ENCODE measurements at regions not wholly inside any gene's neighbourhood (a gene's known extent, or its start where the extent isn't known, plus 50 kb on each side); places are given as distances from the start of the nearest gene placed in this dataset.

DNA sequence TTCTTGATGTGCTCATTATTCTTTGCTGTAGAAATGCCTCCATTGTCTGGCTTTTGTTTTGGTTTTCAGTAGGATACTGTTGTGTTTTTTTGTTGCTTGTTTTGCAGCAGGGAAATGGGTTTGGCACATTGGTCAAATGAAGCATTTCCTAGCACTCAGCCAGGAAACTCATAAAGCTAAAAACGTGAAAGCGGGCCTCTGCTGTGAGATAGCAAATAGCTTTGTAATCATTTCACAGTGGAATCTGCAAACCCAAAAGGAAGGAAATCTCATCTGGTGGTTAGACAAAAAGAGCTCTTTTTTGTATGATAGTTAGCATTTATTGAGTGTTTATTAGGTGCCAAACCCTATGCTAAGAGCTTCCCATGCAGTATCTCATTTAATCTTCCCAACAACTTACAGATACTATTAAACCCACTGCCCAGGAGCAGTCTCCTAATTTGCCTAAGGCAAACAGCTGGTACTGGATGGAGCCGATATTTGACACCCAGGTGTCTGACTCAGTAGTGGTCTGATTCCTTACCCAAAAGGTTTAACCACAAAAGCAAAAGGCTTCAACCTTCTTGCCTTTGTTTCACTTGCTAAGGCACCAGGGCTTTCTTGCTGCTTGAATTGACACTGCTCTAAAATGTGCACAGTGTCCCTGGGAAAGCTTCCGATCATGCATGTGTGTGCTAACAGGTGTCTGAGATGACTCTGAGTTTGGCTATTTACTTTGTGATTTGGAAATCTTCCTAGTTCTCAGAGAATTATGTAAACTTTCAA, 527.9 kb upstream of the MDFIC2 start:
- DNase-seq (ENCODE audit: low read depth, low spot score) = peak; percentile 25

DNA sequence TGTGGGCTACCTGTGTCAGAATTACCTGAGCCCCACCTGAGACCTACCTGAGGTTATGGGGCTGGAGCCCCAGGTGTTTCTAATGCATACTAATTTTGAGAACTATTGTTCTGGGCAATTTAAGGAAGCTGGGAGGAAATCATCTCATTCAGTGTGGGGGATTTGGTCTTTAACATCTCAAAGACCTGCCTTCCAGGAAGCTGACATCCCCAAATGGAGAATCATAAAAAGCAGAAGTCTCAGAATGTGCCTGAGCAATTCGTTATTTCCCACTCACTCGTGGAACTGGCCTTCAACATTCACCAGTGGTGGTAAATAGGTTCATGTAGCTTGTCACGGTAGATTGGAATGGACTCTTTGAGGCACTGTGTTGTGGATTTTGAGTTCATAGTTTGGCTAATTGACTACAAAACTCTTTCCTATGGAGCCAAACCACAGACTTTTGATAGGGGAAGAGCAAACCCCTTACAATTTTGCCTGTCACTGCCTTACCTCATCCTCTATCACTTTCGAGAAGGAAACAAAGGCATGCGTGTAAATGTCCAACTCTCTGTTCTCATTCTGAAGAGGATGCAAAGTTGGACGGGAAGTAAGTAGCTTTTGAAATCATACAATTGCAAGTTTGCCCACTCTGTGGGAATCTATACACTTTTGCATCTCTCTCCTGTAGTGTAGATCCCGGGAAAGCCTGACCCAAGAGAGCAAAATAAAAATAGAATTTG, 521.0 kb upstream of the MDFIC2 start:
- DNase-seq (ENCODE audit: low read depth, low spot score) = peak; percentile 42

DNA sequence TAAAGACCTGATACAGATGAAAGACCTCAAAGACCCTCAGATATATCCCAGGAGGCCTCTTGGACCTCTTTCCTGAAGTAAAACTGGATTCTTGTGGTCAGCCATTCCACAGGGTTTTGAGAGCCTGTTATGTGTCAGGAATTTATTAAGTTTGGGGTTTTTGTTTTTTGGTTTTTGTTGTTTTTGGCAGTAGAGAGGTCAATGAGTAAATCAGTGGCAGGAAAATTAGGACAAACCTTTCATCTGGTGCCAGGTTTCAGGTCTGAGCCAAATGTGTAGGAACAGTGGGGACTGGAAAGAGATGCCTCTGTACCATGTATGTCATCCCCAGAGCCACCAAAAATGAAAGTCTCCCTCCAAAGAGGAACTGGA, 520.4 kb upstream of the MDFIC2 start:
- DNase-seq (ENCODE audit: low read depth, low spot score) = peak; percentile 88

DNA sequence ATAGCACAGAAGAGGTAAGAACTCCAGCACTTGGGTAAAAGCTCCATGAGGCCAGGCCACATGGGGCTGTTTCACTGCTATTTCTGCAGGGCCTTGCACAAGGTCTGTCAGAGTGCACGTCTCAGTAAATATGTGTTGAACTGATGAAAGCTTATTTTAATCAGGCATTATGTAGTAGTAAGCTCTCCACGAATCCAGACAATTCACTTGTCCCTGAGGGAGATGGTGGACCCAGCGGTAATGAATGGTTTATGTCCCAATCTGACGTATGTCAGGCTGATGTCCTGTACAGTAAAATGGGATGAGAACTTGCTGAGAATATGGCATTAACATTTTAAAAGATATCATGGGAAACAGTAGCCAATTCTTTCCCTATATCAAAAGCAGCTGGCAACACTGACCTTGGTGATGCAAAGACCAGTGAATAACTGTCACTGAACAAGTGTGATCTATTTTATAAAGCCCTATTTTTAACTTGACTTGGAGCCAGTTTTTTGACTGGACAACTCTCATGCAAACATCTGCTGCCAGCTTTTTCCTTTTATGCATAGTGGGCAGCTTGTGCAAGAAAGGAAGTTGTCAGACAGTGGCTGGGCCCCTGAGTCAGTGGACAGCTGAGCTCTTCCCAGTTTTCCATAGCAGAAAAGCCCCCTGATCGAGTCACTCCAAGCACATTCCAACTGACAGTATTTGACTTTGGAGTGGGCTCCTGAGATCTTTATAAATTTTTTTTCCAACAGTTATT, 519.8 kb upstream of the MDFIC2 start:
- DNase-seq (ENCODE audit: low read depth, low spot score) = peak; percentile 75

DNA sequence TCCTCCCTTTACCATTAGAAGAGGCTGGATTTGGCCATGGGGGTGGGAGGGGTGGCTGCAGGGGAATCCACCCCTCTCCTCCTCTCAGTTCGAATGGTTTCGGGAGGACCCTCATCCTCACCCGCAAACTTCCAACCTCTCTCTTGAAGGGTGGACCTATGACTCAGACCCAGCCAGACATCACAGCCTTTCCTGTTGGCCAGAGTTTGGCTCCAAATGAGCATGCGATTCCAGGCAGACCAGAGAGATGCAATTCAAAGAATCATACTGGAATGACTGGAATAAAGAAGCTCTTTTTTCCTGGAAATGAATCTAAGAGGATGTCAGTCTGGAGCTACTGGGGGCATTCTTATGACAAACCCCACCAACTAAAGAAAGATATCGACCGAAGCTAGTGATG, 516.7 kb upstream of the MDFIC2 start:
- peak; percentile 84 for DNase-seq (ENCODE audit: low read depth, low spot score)

DNA sequence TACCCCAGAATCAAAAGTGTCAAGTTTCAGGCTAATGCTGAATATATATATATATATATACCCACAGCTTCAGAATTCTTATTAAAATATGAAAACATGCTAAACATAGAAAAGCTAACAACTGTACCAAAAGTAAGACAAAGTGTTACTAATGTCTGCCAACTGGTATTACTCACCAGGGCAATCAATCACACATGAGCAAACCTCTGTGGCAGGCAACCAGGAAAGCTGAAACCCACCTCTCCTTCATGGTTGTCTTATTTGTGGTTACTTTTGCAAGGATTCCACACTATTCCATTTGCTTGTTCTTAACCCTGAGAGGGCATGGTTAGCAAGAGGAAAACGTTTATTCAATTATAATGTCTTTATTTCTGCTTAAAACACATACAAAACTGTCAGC, 512.3 kb upstream of the MDFIC2 start:
- peak; percentile 92 for DNase-seq (ENCODE audit: low read depth, low spot score)

DNA sequence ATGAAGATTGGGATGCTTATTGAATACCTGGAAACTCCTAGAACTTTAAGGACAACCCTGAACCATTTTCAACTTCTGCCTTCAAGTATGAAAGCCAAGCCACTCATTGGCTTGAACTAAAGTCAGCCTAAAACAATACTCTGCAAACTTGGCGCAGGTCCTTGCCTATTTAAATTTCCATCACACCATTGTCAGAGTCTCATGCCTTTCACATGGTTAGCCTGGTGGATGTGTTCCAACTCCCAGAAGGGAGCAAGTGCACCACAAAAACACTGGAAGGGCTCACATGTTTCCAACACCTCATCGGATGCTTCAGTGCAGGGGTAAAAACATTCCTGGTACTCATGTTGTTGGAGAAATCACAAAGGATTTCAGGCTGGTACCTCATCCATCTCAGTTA, 511.6 kb upstream of the MDFIC2 start:
- DNase-seq (ENCODE audit: low read depth, low spot score) = peak; percentile 86

DNA sequence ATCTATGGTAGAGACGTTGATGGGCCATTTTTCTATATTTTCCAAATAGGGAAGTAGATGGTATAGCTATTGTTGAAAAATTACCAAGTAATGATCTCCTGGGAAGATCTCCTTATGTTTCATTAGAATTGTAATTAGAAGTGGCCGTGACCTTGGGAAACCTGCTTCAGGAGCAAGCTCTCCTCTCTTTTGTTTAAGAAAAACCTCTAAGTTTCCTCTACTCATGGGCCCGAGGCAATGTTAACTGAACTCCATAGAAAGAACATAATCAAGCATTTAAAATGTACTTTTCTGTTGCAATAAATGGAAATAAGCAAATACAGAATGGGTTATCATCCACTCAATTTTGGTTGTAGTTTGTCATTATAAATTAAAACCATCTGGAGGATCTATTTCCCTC, 511.2 kb upstream of the MDFIC2 start:
- DNase-seq (ENCODE audit: low read depth, low spot score) = no peak

DNA sequence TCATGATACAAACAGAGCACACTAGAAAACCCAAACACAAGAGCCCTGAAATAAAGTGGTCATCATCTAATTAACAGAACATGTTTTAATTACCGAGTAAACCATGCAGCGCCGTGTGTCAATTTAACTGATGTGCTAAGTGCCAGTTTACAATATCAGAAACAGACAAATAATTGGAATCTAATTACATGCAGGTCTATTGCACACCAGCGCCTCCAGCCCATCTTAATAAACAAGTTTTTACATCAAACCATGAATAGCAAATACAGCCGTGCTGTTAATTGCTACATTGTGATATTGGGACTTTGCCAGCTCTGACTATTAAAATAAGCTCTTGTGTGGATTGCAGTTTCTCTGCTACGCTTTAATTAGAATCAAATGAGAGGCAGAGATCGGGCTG, 510.2 kb upstream of the MDFIC2 start:
- DNase-seq (ENCODE audit: low read depth, low spot score) = no peak

DNA sequence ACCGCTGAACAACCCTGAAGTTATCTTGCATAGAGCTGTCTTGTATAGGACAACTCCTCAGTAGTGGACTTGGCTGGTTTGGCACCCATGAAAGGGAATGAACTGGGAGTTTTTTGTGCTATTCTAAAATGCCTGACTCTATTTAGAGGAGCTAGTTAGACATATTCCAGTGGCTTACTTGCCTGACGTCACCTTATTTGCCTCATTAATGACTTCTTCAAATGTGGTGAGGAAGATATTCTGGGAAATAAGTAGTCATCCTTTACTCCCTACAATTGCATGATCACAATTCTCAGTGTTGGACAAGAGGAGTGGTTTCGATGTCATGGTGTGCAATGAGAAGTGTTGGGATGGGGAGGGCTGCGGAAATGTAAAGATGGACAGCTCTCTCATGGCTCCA, 509.2 kb upstream of the MDFIC2 start:
- DNase-seq (ENCODE audit: low read depth, low spot score) = peak; percentile 14

DNA sequence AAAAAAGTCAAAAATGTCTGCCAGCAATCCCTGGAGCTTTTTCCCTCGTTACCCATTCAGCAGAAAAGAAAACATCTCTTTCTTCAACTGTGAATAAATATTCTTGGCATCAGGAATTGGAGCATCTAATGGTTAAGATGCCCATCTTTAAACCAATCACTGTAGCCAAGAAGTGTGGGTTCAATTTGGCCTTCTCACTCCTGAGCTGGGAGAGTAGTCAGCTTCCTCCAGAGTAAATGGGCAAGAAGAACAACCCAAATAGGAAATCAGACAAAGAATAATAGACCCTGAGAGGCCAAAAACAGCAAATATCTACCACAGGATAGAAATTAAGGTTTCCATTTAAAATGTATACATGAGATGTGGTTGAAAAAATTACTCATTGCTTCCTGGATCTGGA, 508.0 kb upstream of the MDFIC2 start:
- no peak for DNase-seq (ENCODE audit: low read depth, low spot score)

DNA sequence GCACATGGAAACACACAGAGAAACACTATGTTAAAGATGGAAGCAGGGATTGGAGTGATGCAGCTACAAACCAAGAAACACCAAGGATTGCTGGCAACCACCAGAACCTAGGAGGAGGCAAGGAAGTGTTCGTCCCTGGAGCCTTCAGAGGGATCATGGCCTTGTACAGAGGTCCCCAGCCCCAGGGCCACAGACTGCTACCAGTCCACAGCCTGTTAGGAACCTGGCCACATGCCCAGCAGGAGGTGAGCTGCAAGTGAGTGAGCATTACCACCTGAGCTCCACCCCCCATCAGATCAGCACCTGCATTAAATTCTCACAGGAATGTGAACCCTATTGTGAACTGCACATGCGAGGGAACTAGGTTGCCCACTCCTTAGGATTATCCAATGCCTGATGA, 505.7 kb upstream of the MDFIC2 start:
- no peak for DNase-seq (ENCODE audit: low read depth, low spot score)

DNA sequence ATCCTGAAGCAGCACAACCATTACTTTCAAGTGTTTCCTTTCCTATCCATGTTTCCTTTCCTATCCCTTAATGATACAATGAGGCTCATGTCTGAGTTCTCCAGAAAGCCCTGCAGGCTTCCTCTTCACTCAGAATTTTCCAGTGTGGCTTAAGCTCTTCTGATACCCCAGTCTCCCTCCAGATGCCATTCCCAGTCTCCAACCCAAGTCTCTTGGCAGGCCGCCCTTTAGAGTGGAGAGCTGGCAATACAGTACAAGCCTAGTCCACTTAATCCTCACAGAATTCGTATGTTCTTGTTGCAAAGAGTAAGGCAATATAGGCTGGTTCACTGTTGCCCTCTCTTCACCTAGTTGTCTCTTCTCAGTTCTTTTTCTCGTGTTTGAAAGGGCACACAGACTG, 503.9 kb upstream of the MDFIC2 start:
- no peak for DNase-seq (ENCODE audit: low read depth, low spot score)

DNA sequence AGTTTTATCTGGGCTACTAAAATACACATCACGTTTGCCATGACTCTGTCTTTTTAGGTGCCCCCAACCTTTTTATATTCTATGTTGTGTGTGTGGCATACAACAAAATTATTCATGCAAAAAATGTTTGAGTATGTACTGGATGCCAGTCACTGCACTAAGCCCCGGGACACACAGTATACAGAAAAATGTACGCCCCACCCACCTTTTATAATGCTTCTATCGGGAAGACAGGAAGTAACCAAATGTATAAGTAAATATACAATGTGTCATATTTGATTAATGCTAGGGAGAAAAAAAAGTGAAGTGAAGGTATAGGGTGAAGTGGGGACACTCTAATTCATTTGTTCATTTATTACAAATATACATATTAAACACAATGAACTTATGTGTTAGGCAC, 503.4 kb upstream of the MDFIC2 start:
- DNase-seq (ENCODE audit: low read depth, low spot score) = no peak

DNA sequence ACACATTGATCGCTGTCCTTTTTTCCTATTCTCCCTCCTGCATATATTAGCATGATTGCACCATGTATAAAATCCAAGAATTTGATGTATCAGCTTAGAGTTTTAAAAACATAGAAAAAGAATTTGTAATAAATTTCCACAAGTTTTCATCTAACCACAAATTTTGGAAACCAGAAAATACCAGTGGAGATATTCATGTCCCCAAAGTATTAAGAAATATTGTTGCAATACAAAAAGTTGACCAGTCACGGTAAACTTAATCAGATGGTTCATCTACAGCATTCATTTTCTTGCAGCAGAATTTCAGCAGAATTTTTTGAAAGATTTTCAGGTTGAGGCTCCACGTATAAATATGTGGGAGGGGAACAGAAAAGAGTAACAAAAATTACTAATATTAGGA, 500.9 kb upstream of the MDFIC2 start:
- DNase-seq (ENCODE audit: low read depth, low spot score) = no peak

DNA sequence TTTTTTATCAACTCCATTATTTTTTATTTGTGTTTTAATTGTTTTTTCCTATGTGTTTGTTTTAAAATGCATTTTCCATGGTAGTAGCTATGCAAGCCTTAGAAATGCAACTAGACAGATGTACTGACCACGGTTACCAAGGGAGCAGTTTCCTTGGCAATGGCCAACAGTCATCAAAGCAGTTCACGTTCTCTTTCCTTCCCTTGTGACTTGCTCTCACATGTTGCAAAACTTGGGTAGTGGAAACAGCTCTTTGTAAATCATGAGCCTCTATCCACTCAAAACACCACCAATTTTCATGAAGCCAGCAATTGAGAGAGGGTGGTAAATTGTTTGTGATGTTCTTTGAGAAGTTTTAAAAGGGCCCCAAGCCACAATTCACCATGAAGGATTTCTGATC, 499.4 kb upstream of the MDFIC2 start:
- DNase-seq (ENCODE audit: low read depth, low spot score) = peak; percentile 82

DNA sequence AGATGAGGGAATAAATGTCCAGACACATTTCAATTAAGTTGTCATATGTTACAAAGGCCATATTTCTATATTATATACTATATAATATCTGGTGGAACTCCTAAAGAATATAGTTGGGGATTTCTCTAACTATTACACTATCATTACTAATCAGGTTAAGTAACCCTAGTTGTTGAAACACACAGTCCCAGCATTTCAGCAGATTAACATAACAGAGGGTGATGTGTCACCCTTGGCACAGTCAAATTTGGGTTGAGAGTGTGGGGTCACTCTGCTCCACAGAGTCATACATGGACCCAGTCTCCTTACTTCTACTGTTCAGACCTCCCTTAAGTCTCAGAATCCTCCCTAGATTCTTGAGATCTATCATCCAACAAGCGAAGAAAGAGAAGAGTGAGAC, 496.4 kb upstream of the MDFIC2 start:
- no peak for DNase-seq (ENCODE audit: low read depth, low spot score)

DNA sequence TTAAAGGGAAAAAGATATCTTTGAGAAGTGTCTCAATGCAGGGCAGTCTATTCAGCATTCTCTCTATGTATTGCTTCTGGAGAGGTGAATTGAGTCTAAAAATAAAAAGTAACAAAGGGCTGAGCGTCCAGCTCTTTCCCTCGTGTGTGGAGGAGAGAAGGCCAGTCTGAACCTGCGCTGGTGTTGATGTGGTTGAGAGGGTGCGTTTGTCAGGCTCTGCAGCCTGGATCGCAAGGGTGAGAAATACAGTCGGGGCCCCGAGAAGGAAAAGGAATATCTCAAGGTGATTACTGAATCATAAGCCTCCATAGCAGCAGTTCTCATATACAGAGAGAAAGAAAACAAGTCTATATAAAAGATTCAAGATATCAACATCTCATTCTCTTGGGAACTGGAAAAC, 494.1 kb upstream of the MDFIC2 start:
- DNase-seq (ENCODE audit: low read depth, low spot score) = no peak

DNA sequence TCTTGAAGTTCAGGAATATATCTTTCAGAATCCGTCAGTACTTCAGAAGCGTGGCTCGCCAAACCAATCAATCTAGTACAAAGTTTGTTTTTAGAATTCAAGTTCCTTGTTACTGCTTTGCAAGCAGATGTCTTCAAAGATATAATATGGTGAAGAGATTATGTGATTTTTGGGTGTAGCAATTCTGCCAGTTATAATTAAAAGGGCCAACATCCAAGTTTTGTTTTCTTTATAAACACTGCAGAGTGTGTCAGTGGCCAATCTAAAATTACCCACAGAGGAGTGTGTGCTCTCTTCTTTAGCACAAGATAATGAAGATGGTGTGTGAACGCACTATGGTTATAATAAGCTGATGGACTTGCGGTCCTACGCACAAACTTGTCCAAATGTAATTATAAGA, 493.6 kb upstream of the MDFIC2 start:
- DNase-seq (ENCODE audit: low read depth, low spot score) = no peak

DNA sequence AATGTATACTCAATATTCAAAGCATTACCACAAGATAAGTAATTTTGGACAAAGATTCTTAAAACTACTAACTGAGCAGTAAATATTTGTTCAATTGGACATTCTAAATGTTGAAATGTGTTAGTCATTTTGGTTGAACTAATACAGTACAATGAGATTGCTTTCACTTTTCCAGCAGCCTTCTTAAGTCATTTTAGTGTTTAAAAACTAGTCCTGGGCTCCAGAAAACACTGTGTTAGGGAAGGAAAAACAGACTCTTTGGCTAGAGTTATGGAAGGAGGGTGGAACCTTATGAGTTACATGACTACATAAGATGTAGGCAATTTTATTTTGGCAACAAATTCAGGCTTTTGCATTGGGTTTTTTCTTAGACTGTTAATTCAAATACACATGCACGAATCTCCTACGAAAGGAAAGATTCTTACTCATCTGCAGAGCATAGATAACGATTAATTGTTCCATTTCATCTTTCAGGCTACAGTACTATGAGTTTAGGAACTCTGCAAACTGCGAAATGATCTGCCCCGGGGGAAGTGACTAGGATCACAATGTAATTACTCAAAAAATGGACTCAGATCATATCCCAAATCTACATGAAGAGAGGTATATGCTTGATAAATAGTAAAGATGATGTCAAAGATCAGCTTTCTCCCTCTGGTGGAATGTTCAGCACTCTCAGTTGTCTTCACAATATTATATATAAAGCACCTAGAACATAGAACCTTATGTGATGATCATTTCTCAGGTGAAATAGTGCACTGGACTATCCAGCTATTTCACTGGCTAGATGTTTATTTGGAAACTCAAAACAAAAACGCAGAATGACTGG, 492.8 kb upstream of the MDFIC2 start:
- DNase-seq (ENCODE audit: low read depth, low spot score) = peak; percentile 21

DNA sequence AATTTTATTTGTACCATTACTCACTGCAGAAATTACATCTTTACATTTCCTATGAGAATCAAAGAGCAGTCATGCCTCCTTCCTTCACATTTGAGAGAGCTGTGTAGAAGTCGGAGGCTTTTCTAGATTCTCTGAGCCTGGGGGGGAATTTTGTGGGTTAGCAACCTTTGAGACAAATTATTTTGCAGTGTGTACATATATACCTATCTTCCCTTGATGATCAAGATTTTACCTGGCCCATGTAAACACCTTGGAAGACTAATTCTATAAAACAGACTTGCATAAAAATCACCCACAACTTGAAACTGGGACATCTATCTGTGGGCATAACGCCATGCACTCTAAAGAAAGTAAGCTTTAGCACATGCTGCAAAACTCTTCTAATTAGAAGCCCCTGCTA, 491.5 kb upstream of the MDFIC2 start:
- no peak for DNase-seq (ENCODE audit: low read depth, low spot score)

DNA sequence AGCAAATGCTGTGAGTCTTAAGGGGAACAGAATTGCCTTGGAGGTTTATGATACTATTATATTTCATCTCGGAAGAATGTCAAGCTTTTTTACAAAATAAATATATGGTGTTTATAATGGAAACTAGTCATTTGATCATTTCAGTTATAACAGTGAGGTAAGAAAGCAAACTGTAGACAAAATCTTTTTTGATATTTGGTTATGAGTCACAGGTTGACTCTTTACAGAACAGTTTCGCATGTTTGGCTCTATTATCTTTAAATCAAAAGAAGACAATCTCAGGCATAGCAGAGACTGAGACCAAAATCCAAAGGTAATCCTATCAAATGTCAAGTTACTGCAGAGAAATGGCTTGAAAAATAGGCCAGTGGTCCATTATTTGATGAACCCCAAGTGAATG, 490.9 kb upstream of the MDFIC2 start:
- DNase-seq (ENCODE audit: low read depth, low spot score) = no peak
